ENCODE measurements at regions not wholly inside any gene's neighbourhood (a gene's known extent, or its start where the extent isn't known, plus 50 kb on each side); places are given as distances from the start of the nearest gene placed in this dataset.

DNA sequence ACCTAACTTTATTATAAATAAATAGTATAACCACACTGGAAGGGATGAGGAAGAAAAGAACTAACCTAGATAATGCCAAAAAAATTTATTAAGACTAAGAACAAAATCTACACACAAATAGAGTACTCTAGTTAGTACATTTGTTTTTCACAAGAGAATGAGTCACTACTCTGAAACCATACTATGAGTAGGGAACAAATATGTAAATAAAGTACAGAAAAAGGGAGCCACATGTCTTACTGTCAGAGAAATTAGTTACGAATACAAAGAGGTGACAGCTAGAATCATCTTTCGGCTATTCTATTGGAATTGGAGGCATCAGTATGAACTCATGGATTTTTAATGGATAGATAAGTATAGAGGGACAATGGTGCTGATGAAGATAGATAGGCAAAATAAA, 150.5 kb downstream of the COPS8 start:
- TF ChIP-seq, protein P1, sequence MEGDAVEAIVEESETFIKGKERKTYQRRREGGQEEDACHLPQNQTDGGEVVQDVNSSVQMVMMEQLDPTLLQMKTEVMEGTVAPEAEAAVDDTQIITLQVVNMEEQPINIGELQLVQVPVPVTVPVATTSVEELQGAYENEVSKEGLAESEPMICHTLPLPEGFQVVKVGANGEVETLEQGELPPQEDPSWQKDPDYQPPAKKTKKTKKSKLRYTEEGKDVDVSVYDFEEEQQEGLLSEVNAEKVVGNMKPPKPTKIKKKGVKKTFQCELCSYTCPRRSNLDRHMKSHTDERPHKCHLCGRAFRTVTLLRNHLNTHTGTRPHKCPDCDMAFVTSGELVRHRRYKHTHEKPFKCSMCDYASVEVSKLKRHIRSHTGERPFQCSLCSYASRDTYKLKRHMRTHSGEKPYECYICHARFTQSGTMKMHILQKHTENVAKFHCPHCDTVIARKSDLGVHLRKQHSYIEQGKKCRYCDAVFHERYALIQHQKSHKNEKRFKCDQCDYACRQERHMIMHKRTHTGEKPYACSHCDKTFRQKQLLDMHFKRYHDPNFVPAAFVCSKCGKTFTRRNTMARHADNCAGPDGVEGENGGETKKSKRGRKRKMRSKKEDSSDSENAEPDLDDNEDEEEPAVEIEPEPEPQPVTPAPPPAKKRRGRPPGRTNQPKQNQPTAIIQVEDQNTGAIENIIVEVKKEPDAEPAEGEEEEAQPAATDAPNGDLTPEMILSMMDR (conservative IDR thresholded peaks at IDR 0.05; ENCODE audit: low read depth, low read length): no peak
- TF ChIP-seq EZH2 (IDR thresholded peaks at IDR 0.05; ENCODE audit: borderline replicate concordance, low read depth, low read length, poor library complexity, severe bottlenecking): no peak

All from A673 (cell line).